ENCODE measurements at regions not wholly inside any gene's neighbourhood (a gene's known extent, or its start where the extent isn't known, plus 50 kb on each side); places are given as distances from the start of the nearest gene placed in this dataset.

GRCh38 chr14:61618448-61618847 is 76.9 kb upstream of the HIF1A start:
- WGBS, 2 experiments (ENCODE audit: extremely low coverage in 1 of 2, insufficient coverage in 1 of 2, insufficient read length in 1 of 2, insufficient replicate concordance in 2 of 2, low coverage in 1 of 2, low lambda C conversion rate in 2 of 2, missing lambda C conversion rate in 1 of 2): 89% methylated on average over 5 of the region's 5 CpGs; no CpG with 5 or more reads in 1 of the 2 experiments
- Histone ChIP-seq H2BK12ac (ENCODE audit: low read depth, low read length) (no peak overlapping the region), H3K36me3 (ENCODE audit: control insufficient read depth in 2 of 4, insufficient read depth in 4 of 4, low read length in 3 of 4) (no peaks in the 10 kb centered on the region), H3K4ac (replicated peaks; ENCODE audit: insufficient read length, low read depth, low read length) (no peak overlapping the region), H3K56ac (replicated peaks; ENCODE audit: insufficient read length, low read depth, low read length) (no peak overlapping the region), H3K9me3 (ENCODE audit: insufficient read depth in 2 of 2, low read depth in 1 of 2, low read length in 1 of 2) (no peaks in the 10 kb centered on the region), H3K9ac (replicated peaks in 1 of 4; ENCODE audit: extremely low read depth in 1 of 4, low read depth in 3 of 4, low read length in 3 of 4) (no peak overlapping the region), H3K4me2 (ENCODE audit: insufficient read depth in 1 of 2, low read depth in 2 of 2, low read length in 2 of 2) (no peak overlapping the region), H4K5ac (ENCODE audit: insufficient read length, low read depth, low read length) (no peak overlapping the region), H4K20me1 (replicated peaks in 1 of 2; ENCODE audit: control insufficient read depth in 1 of 2, insufficient read depth in 2 of 2, low read length in 2 of 2) (no peaks in the 10 kb centered on the region), H3K23me2 (ENCODE audit: low read depth, low read length) (no peaks in the 10 kb centered on the region), H3K4me3 (ENCODE audit: extremely low read depth in 1 of 4, insufficient read depth in 2 of 4, low read depth in 3 of 4, low read length in 4 of 4) (no peak overlapping the region), H3K79me1 (ENCODE audit: low read depth, low read length) (no peaks in the 10 kb centered on the region), H2BK120ac (replicated peaks; ENCODE audit: low read depth, low read length) (no peak overlapping the region), H2BK15ac (ENCODE audit: low read length) (no peak overlapping the region), H3K27me3 (replicated peaks in 1 of 4; ENCODE audit: control insufficient read depth in 3 of 4, extremely low read depth in 1 of 4, insufficient read depth in 3 of 4, low read length in 3 of 4) (no peaks in the 10 kb centered on the region), H4K8ac (ENCODE audit: extremely low read depth, insufficient read depth, low read length) (no peak overlapping the region), H3K4me1 (replicated peaks in 1 of 4; ENCODE audit: control insufficient read depth in 3 of 4, insufficient read depth in 4 of 4, low read length in 3 of 4) (peaks cover 0 to 5% (median 0%) of the 10 kb centered on the region in 4 experiments; a peak in 2 of 7 replicates), H3K23ac (ENCODE audit: insufficient read length) (no peak overlapping the region), H2BK20ac (ENCODE audit: low read length) (no peak overlapping the region), H4K91ac (replicated peaks; ENCODE audit: insufficient read length, low read length) (no peak overlapping the region), H2BK5ac (ENCODE audit: low read depth, low read length) (no peak overlapping the region), H3K14ac (ENCODE audit: insufficient read length) (no peak overlapping the region), H3K27ac (ENCODE audit: low read depth, low read length) (no peak overlapping the region), H3K79me2 (ENCODE audit: control insufficient read depth in 1 of 2, insufficient read depth in 2 of 2, low read length in 2 of 2) (no peaks in the 10 kb centered on the region), H2AFZ (ENCODE audit: low read length) (no peak overlapping the region), H2AK5ac (ENCODE audit: low read depth, low read length) (no peak overlapping the region), H3K18ac (ENCODE audit: extremely low read depth, low read length) (no peak overlapping the region)
- DNase-seq (ENCODE audit: low read depth in 1 of 2, low spot score in 2 of 2): no peak
- FAIRE-seq: no peak
- ChIA-PET CTCF (ENCODE audit: partially characterized antibody) (no interaction called here), POLR2A (ENCODE audit: partially characterized antibody) (no interaction called here)
- TF ChIP-seq BACH1 (IDR thresholded peaks at IDR 0.05; ENCODE audit: low read length): no peak
- TF ChIP-seq SIRT6 (IDR thresholded peaks at IDR 0.05; ENCODE audit: low read length): no peak
- no peak for TF ChIP-seq RFX5 (IDR thresholded peaks at IDR 0.05; ENCODE audit: borderline replicate concordance, low read depth, low read length)
- no peak for TF ChIP-seq ATF2 (IDR thresholded peaks at IDR 0.05; ENCODE audit: low read length)
- no peak for TF ChIP-seq RXRA (IDR thresholded peaks at IDR 0.05; ENCODE audit: insufficient read depth, low read depth, low read length)
- TF ChIP-seq BCL11A (IDR thresholded peaks at IDR 0.05; ENCODE audit: low read depth in 2 of 2, low read length in 2 of 2): no peak
- no peak for TF ChIP-seq HDAC6 (IDR thresholded peaks at IDR 0.05; ENCODE audit: low read depth, low read length)
- TF ChIP-seq RAD21 (IDR thresholded peaks at IDR 0.05 in 1 of 2, conservative IDR thresholded peaks at IDR 0.05 in 1 of 2; ENCODE audit: low read depth in 2 of 2, low read length in 2 of 2): no peak
- no peak for TF ChIP-seq SRF (IDR thresholded peaks at IDR 0.05; ENCODE audit: low read depth, low read length)
- TF ChIP-seq CBX8 (IDR thresholded peaks at IDR 0.05; ENCODE audit: borderline replicate concordance, low read depth, low read length): no peak
- TF ChIP-seq SIX5 (IDR thresholded peaks at IDR 0.05; ENCODE audit: low read depth, low read length): no peak

All from H1 (cell line).